H9 (cell line): ENCODE measurements at regions not wholly inside any gene's neighbourhood (a gene's known extent, or its start where the extent isn't known, plus 50 kb on each side); places are given as distances from the start of the nearest gene placed in this dataset.

Source experiments
- DNase-seq: peaks from one replicate; pipeline ENCODE4 v3.0.0-alpha.2; 2017
- H2AFZ ChIP-seq: one replicate; pipeline ENCODE4 v1.6.1; 2013; ENCODE audit warnings: mild to moderate bottlenecking, low read length, control low read depth, moderate library complexity
- H2AK5ac ChIP-seq: 2 replicates; pipeline ENCODE4 v1.6.1; 2013; ENCODE audit warnings: low read length, control low read depth, mixed read lengths; ENCODE audit not compliant: insufficient read length
- H2BK120ac ChIP-seq: one replicate; pipeline ENCODE4 v1.6.1; 2013; ENCODE audit warnings: low read depth, mild to moderate bottlenecking, low read length, control low read depth, inconsistent platforms; ENCODE audit not compliant: poor library complexity, severe bottlenecking
- H2BK12ac ChIP-seq: 2 replicates; pipeline ENCODE4 v1.6.1; 2013; ENCODE audit warnings: low read length, control low read depth, mixed read lengths, low read depth; ENCODE audit not compliant: insufficient read length
- H2BK15ac ChIP-seq: 2 replicates; pipeline ENCODE4 v1.6.1; 2013; ENCODE audit warnings: low read depth, low read length, control low read depth
- H2BK20ac ChIP-seq: one replicate; pipeline ENCODE4 v1.6.1; 2013; ENCODE audit warnings: low read depth, mild to moderate bottlenecking, low read length, control low read depth, inconsistent platforms; ENCODE audit not compliant: poor library complexity, severe bottlenecking
- H2BK5ac ChIP-seq: 2 replicates; pipeline ENCODE4 v1.6.1; 2013; ENCODE audit warnings: low read length, control low read depth, mixed read lengths; ENCODE audit not compliant: insufficient read length
- H3K14ac ChIP-seq: 2 replicates; pipeline ENCODE4 v1.6.1; 2013; ENCODE audit warnings: low read length, control low read depth; ENCODE audit not compliant: insufficient read depth
- H3K18ac ChIP-seq: 2 replicates; pipeline ENCODE4 v1.6.1; 2013; ENCODE audit warnings: low read depth, mild to moderate bottlenecking, mixed read lengths, low read length, control low read depth; ENCODE audit not compliant: insufficient read length
- H3K23ac ChIP-seq: 2 replicates; pipeline ENCODE4 v1.6.1; 2013; ENCODE audit warnings: low read length, control low read depth, mixed read lengths, low read depth; ENCODE audit not compliant: insufficient read length
- H3K23me2 ChIP-seq: 2 replicates; pipeline ENCODE4 v1.6.1; 2013; ENCODE audit warnings: low read depth, mild to moderate bottlenecking, mixed read lengths, low read length, control low read depth; ENCODE audit not compliant: insufficient read length, poor library complexity, severe bottlenecking
- H3K27ac ChIP-seq: 2 replicates; pipeline ENCODE4 v1.5.1; 2013; ENCODE audit warnings: low read length, control low read depth, mixed read lengths, low read depth; ENCODE audit not compliant: insufficient read length
- H3K27me3 ChIP-seq: 2 replicates; pipeline ENCODE4 v1.6.1; 2013; ENCODE audit warnings: low read length, control low read depth, inconsistent platforms; ENCODE audit not compliant: insufficient read depth
- H3K4ac ChIP-seq: 2 replicates; pipeline ENCODE4 v1.6.1; 2013; ENCODE audit warnings: low read depth, mild to moderate bottlenecking, control low read depth, inconsistent platforms, low read length, moderate library complexity
- H3K4me1 ChIP-seq: 2 replicates; pipeline ENCODE4 v1.6.1; 2013; ENCODE audit warnings: low read length, control low read depth, inconsistent platforms; ENCODE audit not compliant: insufficient read depth
- H3K4me2 ChIP-seq: 2 replicates; pipeline ENCODE4 v1.6.1; 2013; ENCODE audit warnings: low read length, control low read depth, mixed read lengths; ENCODE audit not compliant: insufficient read length, insufficient read depth
- H3K56ac ChIP-seq: 2 replicates; pipeline ENCODE4 v1.6.1; 2013; ENCODE audit warnings: low read depth, mild to moderate bottlenecking, mixed read lengths, low read length, control low read depth; ENCODE audit not compliant: insufficient read length
- H3K79me1 ChIP-seq: 2 replicates; pipeline ENCODE4 v1.6.1; 2013; ENCODE audit warnings: low read depth, mild to moderate bottlenecking, moderate library complexity, low read length, control low read depth, inconsistent platforms; ENCODE audit not compliant: insufficient read depth, poor library complexity, severe bottlenecking
- H3K79me2 ChIP-seq: 2 replicates; pipeline ENCODE4 v1.6.1; 2013; ENCODE audit warnings: low read length, control low read depth, inconsistent platforms; ENCODE audit not compliant: insufficient read depth
- H3K9ac ChIP-seq: 2 replicates; pipeline ENCODE4 v1.6.1; 2013; ENCODE audit warnings: low read length, control low read depth, mixed read lengths; ENCODE audit not compliant: insufficient read length; ENCODE audit errors: extremely low read depth
- H3K9me3 ChIP-seq: one replicate; pipeline ENCODE4 v1.6.1; 2013; ENCODE audit warnings: low read depth, low read length, inconsistent platforms; ENCODE audit not compliant: control insufficient read depth
- H3T11ph ChIP-seq: one replicate; pipeline ENCODE4 v1.6.1; 2013; ENCODE audit warnings: mild to moderate bottlenecking, low read length, control low read depth, inconsistent platforms
- H4K20me1 ChIP-seq: one replicate; pipeline ENCODE4 v1.6.1; 2013; ENCODE audit not compliant: control insufficient read depth, insufficient read length, insufficient read depth
- H4K5ac ChIP-seq: 2 replicates; pipeline ENCODE4 v1.6.1; 2013; ENCODE audit warnings: low read depth, mild to moderate bottlenecking, mixed read lengths, low read length, control low read depth; ENCODE audit not compliant: insufficient read length
- H4K8ac ChIP-seq: replicated peaks from 2 replicates; pipeline ENCODE4 v1.6.1; 2013; ENCODE audit warnings: low read length, control low read depth, mixed read lengths, low read depth; ENCODE audit not compliant: insufficient read length
- H4K91ac ChIP-seq: 2 replicates; pipeline ENCODE4 v1.6.1; 2013; ENCODE audit warnings: low read depth, mild to moderate bottlenecking, moderate library complexity, mixed read lengths, low read length, control low read depth; ENCODE audit not compliant: insufficient read length
- H3K27ac Mint-ChIP-seq, 3 experiments: 2 replicates in 2 of 3; 3 replicates in 1 of 3; pipeline ENCODE4 v1.8.0; 2020 to 2021; ENCODE audit warnings: mixed read lengths in 3 of 3, mild to moderate bottlenecking in 1 of 3, moderate library complexity in 1 of 3
- H3K27me3 Mint-ChIP-seq: 2 replicates; pipeline ENCODE4 v1.8.0; 2021; ENCODE audit warnings: low read depth, mild to moderate bottlenecking, moderate library complexity, mixed read lengths
- H3K36me3 Mint-ChIP-seq, 3 experiments: 2 replicates in 2 of 3; 3 replicates in 1 of 3; pipeline ENCODE4 v1.8.0; 2020 to 2021; ENCODE audit warnings: low read depth in 3 of 3, mixed read lengths in 3 of 3; ENCODE audit not compliant: insufficient read depth in 1 of 3
- H3K4me1 Mint-ChIP-seq, 2 experiments: 2 replicates each; pipeline ENCODE4 v1.8.0; 2020; ENCODE audit warnings: mixed read lengths in 2 of 2
- H3K4me3 Mint-ChIP-seq, 2 experiments: 2 replicates in 1 of 2; 3 replicates in 1 of 2; pipeline ENCODE4 v1.8.0; 2020 to 2021; ENCODE audit warnings: mild to moderate bottlenecking in 2 of 2, mixed read lengths in 2 of 2, moderate library complexity in 1 of 2
- H3K9me3 Mint-ChIP-seq, 2 experiments: 2 replicates in 1 of 2; 3 replicates in 1 of 2; pipeline ENCODE4 v1.8.0; 2020; ENCODE audit warnings: mild to moderate bottlenecking in 2 of 2, mixed read lengths in 2 of 2, moderate library complexity in 1 of 2
- CTCF ChIP-seq: fragments of 200-600 bp; sonication (generic); conservative IDR thresholded peaks from 3 replicates; pipeline ENCODE4 v1.8.0; 2021; ENCODE audit warnings: antibody characterized with exemption, mild to moderate bottlenecking
- WGBS: extraction: QIAGEN DNeasy Blood & Tissue Kit; methylation state at CpG from one replicate; pipeline ENCODE4 v1.1.7; 2013; ENCODE audit warnings: missing lambda C conversion rate, low lambda C conversion rate, mixed read lengths; ENCODE audit not compliant: insufficient read length; ENCODE audit errors: extremely low coverage; 5-methylcytosine and 5-hydroxymethylcytosine counted together

- H3K79me2 ChIP-seq, result no peaks in the 10 kb centered on the region
- H3K4me1 ChIP-seq, result no peaks in the 10 kb centered on the region
- Mint-ChIP-seq H3K4me1 (peaks cover 0 to 3% of the 10 kb centered on the region in 2 experiments; a peak in 2 of 4 replicates), H3K27ac (no peak overlapping the region), H3K9me3 (peaks cover 5 to 16% of the 10 kb centered on the region in 2 experiments; a peak in 4 of 5 replicates), H3K36me3 (peaks cover 2 to 8% (median 6%) of the 10 kb centered on the region in 3 experiments; a peak in 3 of 7 replicates), H3K27me3 (peaks cover 2% of the 10 kb centered on the region; the same call in 1 of the 2 replicates), H3K4me3 (no peak overlapping the region)
- H2BK20ac ChIP-seq, result no peak overlapping the region
- no peaks in the 10 kb centered on the region for H3K27me3 ChIP-seq
- H3K23ac ChIP-seq, result no peak overlapping the region
- no peak overlapping the region for H3K18ac ChIP-seq
- no peak overlapping the region for H3T11ph ChIP-seq
- WGBS, result no CpG with 5 or more reads among the region's 3 CpGs
- TF ChIP-seq CTCF, result no peak
- no peaks in the 10 kb centered on the region for H3K9me3 ChIP-seq
- no peak overlapping the region for H4K8ac ChIP-seq
- no peaks in the 10 kb centered on the region for H4K20me1 ChIP-seq
- H3K4ac ChIP-seq, result no peak overlapping the region
- no peak overlapping the region for H3K56ac ChIP-seq
- no peak overlapping the region for H2AK5ac ChIP-seq
- no peak overlapping the region for H3K9ac ChIP-seq
- no peak overlapping the region for H3K27ac ChIP-seq
- no peak overlapping the region for H2BK15ac ChIP-seq
- no peak overlapping the region for H2AFZ ChIP-seq
- no peak overlapping the region; the same call in 1 of the 2 replicates for H3K14ac ChIP-seq
- no peak overlapping the region for H2BK120ac ChIP-seq
- no peak overlapping the region for H4K5ac ChIP-seq
- no peak overlapping the region for H3K4me2 ChIP-seq
- H3K79me1 ChIP-seq, result no peaks in the 10 kb centered on the region
- H2BK5ac ChIP-seq, result no peak overlapping the region
- DNase-seq, result no peak
- H4K91ac ChIP-seq, result no peak overlapping the region
- H3K23me2 ChIP-seq, result no peaks in the 10 kb centered on the region
- no peak overlapping the region for H2BK12ac ChIP-seq
Measured at GRCh38 chr7:68147614-68148238, 1151.1 kb downstream of the TYW1 start.
